GM23248 (cell line): ENCODE measurements at regions not wholly inside any gene's neighbourhood (a gene's known extent, or its start where the extent isn't known, plus 50 kb on each side); places are given as distances from the start of the nearest gene placed in this dataset.

ENCODE experiments used
- DNase-seq: peaks from one replicate; pipeline ENCODE4 v3.0.0-alpha.2; 2015
- H2AFZ ChIP-seq: fragments of 200-600 bp; sonication (generic); 2 replicates; pipeline ENCODE4 v1.6.1; 2016; ENCODE audit warnings: antibody characterized with exemption
- H3F3A ChIP-seq: fragments of 200-600 bp; sonication (generic); 2 replicates; pipeline ENCODE4 v1.6.1; 2016; ENCODE audit warnings: mild to moderate bottlenecking, antibody characterized with exemption, mixed run types; ENCODE audit not compliant: insufficient read depth
- H3K27ac ChIP-seq: fragments of 200-600 bp; sonication (generic); 2 replicates; pipeline ENCODE4 v1.5.1; 2016; ENCODE audit warnings: mild to moderate bottlenecking
- H3K27me3 ChIP-seq: fragments of 200-600 bp; sonication (generic); replicated peaks from 2 replicates; pipeline ENCODE4 v1.6.1; 2016; ENCODE audit warnings: mild to moderate bottlenecking; ENCODE audit not compliant: insufficient read depth
- H3K36me3 ChIP-seq: fragments of 200-600 bp; sonication (generic); 2 replicates; pipeline ENCODE4 v1.6.1; 2016; ENCODE audit warnings: low read depth, mild to moderate bottlenecking
- H3K4me1 ChIP-seq: fragments of 200-600 bp; sonication (generic); 2 replicates; pipeline ENCODE4 v1.6.1; 2016; ENCODE audit warnings: mild to moderate bottlenecking; ENCODE audit not compliant: insufficient read depth
- H3K4me2 ChIP-seq: fragments of 200-600 bp; sonication (generic); one replicate; pipeline ENCODE4 v1.6.1; 2016; ENCODE audit warnings: mild to moderate bottlenecking; ENCODE audit not compliant: unreplicated experiment
- H3K4me3 ChIP-seq: fragments of 200-600 bp; sonication (generic); 2 replicates; pipeline ENCODE4 v1.5.1; 2016; ENCODE audit warnings: mild to moderate bottlenecking
- H3K79me2 ChIP-seq: fragments of 200-600 bp; sonication (generic); 2 replicates; pipeline ENCODE4 v1.6.1; 2016; ENCODE audit warnings: mild to moderate bottlenecking; ENCODE audit not compliant: insufficient read depth
- H3K9ac ChIP-seq: fragments of 200-600 bp; sonication (generic); 2 replicates; pipeline ENCODE4 v1.6.1; 2016; ENCODE audit warnings: mild to moderate bottlenecking
- H3K9me2 ChIP-seq: fragments of 200-600 bp; sonication (generic); 2 replicates; pipeline ENCODE4 v1.6.1; 2016; ENCODE audit warnings: mixed run types, mild to moderate bottlenecking, moderate library complexity; ENCODE audit not compliant: insufficient read depth
- H3K9me3 ChIP-seq: fragments of 200-600 bp; sonication (generic); one replicate; pipeline ENCODE4 v1.6.1; 2017; ENCODE audit warnings: low read depth
- H4K20me1 ChIP-seq: fragments of 200-600 bp; sonication (generic); 2 replicates; pipeline ENCODE4 v1.6.0; 2016; ENCODE audit not compliant: insufficient read depth
- EZH2 ChIP-seq: fragments of 200-600 bp; sonication (generic); IDR thresholded peaks from 2 replicates; pipeline ENCODE4 v1.6.1; 2018; ENCODE audit warnings: antibody characterized with exemption, mild to moderate bottlenecking; ENCODE audit not compliant: insufficient read depth, poor library complexity, severe bottlenecking
- EZH2phosphoT487 ChIP-seq: fragments of 200-600 bp; sonication (generic); IDR thresholded peaks from 2 replicates; pipeline ENCODE4 v1.6.1; 2018; ENCODE audit warnings: antibody characterized with exemption, moderate library complexity, mild to moderate bottlenecking, low read depth; ENCODE audit not compliant: insufficient read depth
- WGBS, 2 experiments: methylation state at CpG; one replicate each; pipeline ENCODE4 v1.1.6; 2015 to 2017; ENCODE audit warnings: low lambda C conversion rate in 2 of 2, low coverage in 1 of 2; ENCODE audit errors: missing lambda C conversion rate in 2 of 2; 5-methylcytosine and 5-hydroxymethylcytosine counted together
- in situ Hi-C: fragments of 300-500 bp; cut with MboI; formaldehyde crosslinking; loops from 2 replicates; pipeline ENCODE4 v1.15.0; 2020

GRCh38 chr20:47950124-47950912 is 165.0 kb upstream of the SULF2 start:
- in situ Hi-C loops: no loop called here
- Histone ChIP-seq H3K27me3 (no peaks in the 10 kb centered on the region; the same call in 1 of the 2 replicates), H3K27ac (no peak overlapping the region), H3K9ac (no peak overlapping the region), H3K4me1 (no peaks in the 10 kb centered on the region), H3F3A (no peaks in the 10 kb centered on the region), H2AFZ (no peak overlapping the region), H3K4me3 (no peak overlapping the region), H4K20me1 (no peaks in the 10 kb centered on the region), H3K79me2 (no peaks in the 10 kb centered on the region), H3K9me3 (no peaks in the 10 kb centered on the region), H3K4me2 (no peak overlapping the region), H3K9me2 (no peaks in the 10 kb centered on the region), H3K36me3 (no peaks in the 10 kb centered on the region)
- no peak for TF ChIP-seq EZH2
- TF ChIP-seq EZH2phosphoT487: no peak
- 57 to 62% methylated on average over 11 of the region's 11 CpGs for WGBS, 2 experiments
- DNase-seq: peak; percentile 15

DNA sequence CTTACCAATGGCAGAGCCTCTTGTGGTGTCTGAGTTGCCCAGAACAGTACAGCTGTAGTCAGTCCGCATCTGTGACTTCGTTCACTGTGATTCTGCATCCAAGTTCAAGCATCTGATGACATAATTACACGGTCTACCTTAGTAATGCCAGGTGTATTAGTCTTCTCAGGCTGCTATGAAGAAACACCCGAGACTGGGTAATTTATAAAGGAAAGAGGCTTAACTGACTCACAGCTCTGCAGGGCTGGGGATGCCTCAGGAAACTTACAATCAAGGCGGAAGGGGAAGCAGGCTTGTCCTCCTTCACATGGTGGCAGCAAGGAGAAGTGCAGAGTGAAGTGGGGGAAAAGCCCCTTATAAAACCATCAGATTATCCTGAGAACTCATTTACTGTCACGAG is 163.9 kb upstream of the SULF2 start:
- no peaks in the 10 kb centered on the region for H3K9me3 ChIP-seq
- DNase-seq: no peak
- H2AFZ ChIP-seq: no peak overlapping the region
- TF ChIP-seq EZH2 (no peak), EZH2phosphoT487 (no peak)
- no peak overlapping the region for H3K4me3 ChIP-seq
- H3K4me1 ChIP-seq: no peaks in the 10 kb centered on the region
- H3K9me2 ChIP-seq: no peaks in the 10 kb centered on the region
- no peak overlapping the region for H3K27ac ChIP-seq
- H3K4me2 ChIP-seq: no peak overlapping the region
- in situ Hi-C loops: no loop called here
- no peaks in the 10 kb centered on the region; the same call in 1 of the 2 replicates for H3K27me3 ChIP-seq
- H4K20me1 ChIP-seq: no peaks in the 10 kb centered on the region
- WGBS, 2 experiments: 62 to 66% methylated on average over 6 of the region's 6 CpGs
- no peaks in the 10 kb centered on the region for H3K79me2 ChIP-seq
- H3F3A ChIP-seq: no peaks in the 10 kb centered on the region
- H3K36me3 ChIP-seq: no peaks in the 10 kb centered on the region
- H3K9ac ChIP-seq: no peak overlapping the region

- Histone ChIP-seq H3K9me3 (no peaks in the 10 kb centered on the region), H3K4me1 (no peaks in the 10 kb centered on the region), H3K27ac (no peak overlapping the region), H2AFZ (no peak overlapping the region), H3K9ac (no peak overlapping the region), H3K27me3 (no peaks in the 10 kb centered on the region), H3K4me2 (no peak overlapping the region), H4K20me1 (no peaks in the 10 kb centered on the region), H3K36me3 (no peaks in the 10 kb centered on the region), H3F3A (no peaks in the 10 kb centered on the region), H3K79me2 (no peaks in the 10 kb centered on the region), H3K4me3 (no peak overlapping the region), H3K9me2 (no peaks in the 10 kb centered on the region)
- TF ChIP-seq EZH2 (no peak), EZH2phosphoT487 (no peak)
- WGBS, 2 experiments: 65 to 73% methylated on average over 6 of the region's 6 CpGs
- in situ Hi-C loops: no loop called here
- no peak for DNase-seq
Measured at GRCh38 chr20:47944682-47945081, 159.4 kb upstream of the SULF2 start.

DNA sequence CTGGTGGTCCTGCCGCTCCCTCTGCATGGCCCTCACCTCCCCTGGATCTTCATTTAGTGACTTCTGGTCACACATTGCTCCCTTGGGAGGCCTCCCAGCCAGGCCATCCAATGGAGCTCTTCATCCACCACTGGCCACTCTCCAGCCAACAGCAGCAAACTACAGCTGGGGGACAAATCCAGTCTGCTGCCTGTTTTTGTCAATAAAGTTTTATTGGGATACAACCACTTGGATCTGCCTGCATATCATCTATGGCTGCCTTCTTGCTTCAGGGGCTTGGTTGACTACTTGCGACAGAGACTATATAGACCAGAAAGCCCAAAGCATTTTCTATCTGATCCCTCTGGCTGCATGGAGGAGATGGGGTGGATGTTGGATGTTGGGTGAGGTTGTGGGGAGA is 156.6 kb upstream of the SULF2 start:
- H3K27ac ChIP-seq: no peak overlapping the region
- no peaks in the 10 kb centered on the region for H3K79me2 ChIP-seq
- 92 to 93% methylated on average over 2 of the region's 2 CpGs for WGBS, 2 experiments
- no peak overlapping the region for H3K9ac ChIP-seq
- no peaks in the 10 kb centered on the region for H3K9me3 ChIP-seq
- H2AFZ ChIP-seq: no peak overlapping the region
- in situ Hi-C loops: no loop called here
- no peaks in the 10 kb centered on the region for H3K27me3 ChIP-seq
- TF ChIP-seq EZH2phosphoT487: no peak
- TF ChIP-seq EZH2: no peak
- no peaks in the 10 kb centered on the region for H3K4me1 ChIP-seq
- H3K36me3 ChIP-seq: no peaks in the 10 kb centered on the region
- H3K4me2 ChIP-seq: no peak overlapping the region
- H4K20me1 ChIP-seq: no peaks in the 10 kb centered on the region
- H3K4me3 ChIP-seq: no peak overlapping the region
- no peaks in the 10 kb centered on the region for H3F3A ChIP-seq
- no peak for DNase-seq
- H3K9me2 ChIP-seq: no peaks in the 10 kb centered on the region
